Activated CD4-positive, alpha-beta T cell treated with anti-CD3 and anti-CD28 coated beads, Interleukin-10, Interleukin-2, amounts not matched to agents 100 ng/mL and 50 ng/mL, durations not matched to agents 16 hours and 8 hours (primary cell): ENCODE measurements at regions not wholly inside any gene's neighbourhood (a gene's known extent, or its start where the extent isn't known, plus 50 kb on each side); places are given as distances from the start of the nearest gene placed in this dataset.

ENCODE experiments used
- DNase-seq: peaks from one replicate; pipeline ENCODE4 v3.0.0-alpha.2; 2020

GRCh38 chr5:89440670-89441069, 557.7 kb upstream of the MEF2C start:
- no peak for DNase-seq

DNA sequence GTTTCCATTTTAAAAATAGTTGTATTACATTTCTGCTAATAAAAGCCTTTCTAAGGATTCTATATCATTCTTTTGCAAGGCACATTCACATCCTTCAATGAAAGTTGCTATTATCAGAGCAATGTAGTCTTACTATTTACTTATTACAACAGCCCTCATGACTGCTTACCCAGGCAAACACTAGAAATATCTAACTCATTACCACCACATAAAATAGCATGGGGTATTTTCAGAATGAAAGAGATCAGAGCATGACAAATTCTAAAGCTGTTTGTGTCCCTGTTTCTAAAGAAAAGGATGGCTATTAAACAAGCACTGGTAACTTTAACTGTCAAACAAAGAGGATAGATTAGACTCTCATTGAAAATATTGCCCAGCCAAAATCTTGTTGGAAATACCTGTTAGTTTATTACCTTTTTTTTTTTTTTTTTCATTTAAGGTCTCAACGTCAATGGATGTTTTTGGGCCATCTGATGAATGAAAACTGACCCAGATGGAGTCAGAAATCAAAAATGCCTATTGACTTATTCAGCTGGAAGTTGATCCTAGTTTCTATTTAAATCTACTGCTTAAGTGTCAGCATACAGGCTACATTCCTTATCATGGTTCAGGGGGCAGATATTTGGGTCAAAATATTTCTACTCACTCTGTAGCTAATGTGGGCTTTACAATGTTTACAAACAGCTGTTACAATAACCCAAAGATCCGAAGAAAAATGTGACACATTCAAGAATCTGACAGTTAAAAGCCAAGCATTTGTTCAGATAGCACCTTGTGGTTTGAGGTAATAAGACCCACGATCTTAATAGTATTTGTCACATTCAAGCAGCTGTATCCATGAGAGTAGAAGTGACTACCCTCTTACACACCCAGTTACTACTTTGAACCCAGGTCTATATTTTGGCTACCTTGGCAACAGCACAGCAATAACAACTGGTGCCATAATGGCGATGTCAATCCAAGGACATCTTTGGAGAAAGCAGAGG, 554.8 kb upstream of the MEF2C start:
- DNase-seq: no peak

GRCh38 chr5:89436464-89436863, 553.5 kb upstream of the MEF2C start:
- DNase-seq: no peak

- no peak for DNase-seq
Observed at GRCh38 chr5:89435347-89435746, 552.4 kb upstream of the MEF2C start.

GRCh38 chr5:89428624-89429023, 545.6 kb upstream of the MEF2C start:
- DNase-seq: no peak

- no peak for DNase-seq
Observed at GRCh38 chr5:89425062-89425461, 542.1 kb upstream of the MEF2C start.

GRCh38 chr5:89421035-89421434, 538.1 kb upstream of the MEF2C start:
- DNase-seq: no peak

DNA sequence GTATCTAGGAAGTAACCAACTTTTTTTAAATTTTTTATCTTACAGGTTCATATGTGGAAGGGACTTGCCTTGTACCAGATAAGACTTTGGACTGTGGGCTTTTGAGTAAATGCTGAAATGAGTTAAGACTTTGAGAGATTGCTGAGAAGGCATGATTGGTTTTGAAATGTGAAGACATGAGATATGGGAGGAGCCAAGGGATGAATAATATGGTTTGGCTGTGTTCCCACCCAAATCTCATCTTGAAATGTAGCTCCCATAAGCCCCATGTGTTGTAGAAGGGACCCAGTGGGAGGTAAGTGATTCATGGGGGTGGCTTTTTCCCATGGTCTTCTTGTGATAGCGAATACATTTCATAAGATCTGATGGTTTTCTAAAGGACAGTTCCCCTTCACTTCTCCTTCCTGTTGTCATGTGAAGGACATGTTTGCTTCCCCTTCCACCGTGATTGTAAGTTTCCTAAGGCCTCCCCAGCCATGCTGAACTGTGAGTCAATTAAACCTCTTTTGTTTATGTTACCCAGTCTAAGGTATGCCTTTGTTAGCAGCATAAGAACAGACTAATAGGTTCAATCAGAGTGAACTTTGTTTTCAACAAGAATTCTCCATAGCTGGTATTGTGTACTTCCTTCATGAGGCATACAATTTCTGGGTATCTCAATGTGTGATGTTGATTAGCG, 535.6 kb upstream of the MEF2C start:
- no peak for DNase-seq

DNA sequence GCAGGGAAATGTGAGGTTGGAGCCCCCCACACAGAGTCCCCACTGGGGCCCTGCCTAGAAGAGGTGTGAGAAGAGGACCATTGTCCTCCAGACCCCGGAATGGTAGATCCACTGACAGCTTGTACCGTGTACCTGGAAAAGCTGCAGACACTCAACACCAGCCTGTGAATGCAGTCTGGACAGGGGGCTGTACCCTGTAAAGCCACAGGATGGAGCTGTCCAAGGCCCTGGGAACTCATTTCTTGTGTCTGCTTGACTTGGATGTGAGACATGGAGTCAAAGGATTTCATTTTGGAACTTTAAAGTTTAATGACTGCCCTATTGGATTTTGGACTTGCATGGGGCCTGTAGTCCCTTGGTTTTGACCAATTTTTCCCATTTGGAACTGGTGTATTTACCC, 535.0 kb upstream of the MEF2C start:
- DNase-seq: no peak

GRCh38 chr5:89417515-89417914, 534.5 kb upstream of the MEF2C start:
- DNase-seq: no peak

DNA sequence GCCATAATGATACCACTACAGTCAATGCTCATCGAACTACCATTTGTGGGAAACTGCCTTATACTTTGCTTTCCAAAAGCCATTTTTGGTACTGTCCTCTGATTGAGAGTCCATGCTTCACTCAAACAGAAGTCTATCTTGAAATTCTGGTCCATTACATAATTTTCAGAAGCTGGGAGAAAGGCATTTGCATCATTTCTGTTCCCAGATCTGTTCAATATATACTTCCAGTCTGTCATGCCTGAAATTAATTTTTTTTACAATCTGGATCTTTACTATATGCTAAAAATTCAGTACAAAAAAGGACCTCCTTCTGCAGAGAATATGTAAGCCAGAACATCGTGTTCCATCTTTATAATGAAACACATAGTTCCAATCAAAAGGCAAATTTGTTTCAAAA, 528.9 kb upstream of the MEF2C start:
- DNase-seq: no peak

- DNase-seq: no peak
Observed at GRCh38 chr5:89407054-89407453, 524.1 kb upstream of the MEF2C start.

GRCh38 chr5:89401659-89402058, 518.7 kb upstream of the MEF2C start:
- no peak for DNase-seq

GRCh38 chr5:89401012-89401411, 518.0 kb upstream of the MEF2C start:
- DNase-seq: no peak

- no peak for DNase-seq
Observed at GRCh38 chr5:89399548-89399947, 516.6 kb upstream of the MEF2C start.

GRCh38 chr5:89397096-89397495, 514.1 kb upstream of the MEF2C start:
- no peak for DNase-seq

GRCh38 chr5:89396278-89396954, 513.4 kb upstream of the MEF2C start:
- DNase-seq: no peak

- no peak for DNase-seq
Observed at GRCh38 chr5:89395111-89395510, 512.1 kb upstream of the MEF2C start.

- no peak for DNase-seq
Observed at GRCh38 chr5:89388872-89389271, 505.9 kb upstream of the MEF2C start.

DNA sequence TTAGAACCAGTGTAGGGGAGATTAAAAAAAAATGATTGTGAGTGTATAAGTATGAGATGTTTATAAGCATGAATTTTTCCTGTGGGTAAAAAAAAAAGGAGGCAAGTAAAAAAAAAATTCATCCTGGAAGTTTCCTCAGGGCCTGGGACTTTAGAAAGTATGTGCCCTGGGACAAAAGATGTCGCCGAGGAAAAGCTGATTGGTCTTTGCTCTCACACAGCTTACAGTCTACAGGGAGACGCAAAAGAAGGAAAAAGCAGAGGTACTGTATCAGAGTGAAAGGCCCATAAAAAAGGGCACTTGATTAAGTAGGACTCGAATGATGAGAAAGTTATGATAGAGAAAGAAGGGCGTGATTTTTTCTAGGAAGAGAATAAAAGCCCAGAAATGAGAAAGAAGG, 501.4 kb upstream of the MEF2C start:
- no peak for DNase-seq

- no peak for DNase-seq
Observed at GRCh38 chr5:89380635-89381034, 497.7 kb upstream of the MEF2C start.

DNA sequence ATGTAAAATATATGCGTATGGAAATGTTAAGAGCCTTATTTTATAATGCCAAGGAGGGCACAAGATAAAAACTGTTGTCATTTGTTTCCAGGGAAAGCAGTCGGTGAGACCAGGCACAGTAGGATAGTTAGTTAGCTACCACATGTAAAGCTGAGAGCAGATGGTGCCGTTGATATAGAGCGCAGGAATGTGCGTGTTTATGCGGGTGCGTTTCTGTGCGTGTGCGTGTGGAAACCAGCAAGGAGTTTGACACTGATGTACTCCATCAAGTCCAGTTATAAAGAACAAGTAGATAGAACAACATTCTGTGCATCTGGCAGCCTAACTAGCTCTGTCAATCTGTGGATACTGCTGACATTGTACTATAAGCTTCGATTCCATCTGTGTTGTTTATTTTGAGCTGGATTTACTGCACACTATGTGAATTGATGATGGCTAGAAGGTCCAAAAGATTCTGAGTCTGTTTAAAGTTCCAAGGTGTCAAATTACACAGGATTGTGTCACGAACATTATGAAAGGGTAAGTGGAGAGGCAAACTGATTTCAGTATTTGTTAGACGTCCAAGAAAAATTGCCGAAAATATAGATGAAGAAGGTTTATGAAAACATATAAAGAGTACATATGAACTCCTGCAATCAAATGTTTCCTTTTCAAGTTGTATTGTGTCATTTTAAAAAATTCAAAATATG, 494.9 kb upstream of the MEF2C start:
- no peak for DNase-seq
